ENCODE measurements at regions not wholly inside any gene's neighbourhood (a gene's known extent, or its start where the extent isn't known, plus 50 kb on each side); places are given as distances from the start of the nearest gene placed in this dataset.

GRCh38 chr12:13911756-13912554 is 69.4 kb downstream of the GRIN2B start:
- ChIA-PET POLR2A (no interaction called here), CTCF (ENCODE audit: low intra/inter-chr PET ratio, low total read pairs) (no interaction called here)
- Histone ChIP-seq H4K20me1 (ENCODE audit: insufficient read depth, low read length) (no peaks in the 10 kb centered on the region), H3K9me3 (ENCODE audit: low read length) (no peaks in the 10 kb centered on the region), H3K27ac (ENCODE audit: extremely low read length, insufficient read depth, low read length) (no peak overlapping the region), H3K4me2 (ENCODE audit: low read depth, low read length) (no peak overlapping the region), H3K79me2 (ENCODE audit: insufficient read depth, low read length) (no peaks in the 10 kb centered on the region), H2AFZ (ENCODE audit: low read length) (no peak overlapping the region), H3K4me3 (replicated peaks in 1 of 3; ENCODE audit: insufficient read depth in 1 of 3, low read depth in 2 of 3, low read length in 3 of 3) (no peak overlapping the region), H3K4me1 (ENCODE audit: insufficient read depth, low read length) (no peaks in the 10 kb centered on the region), H3K27me3 (ENCODE audit: control insufficient read depth in 1 of 2, insufficient read depth in 2 of 2, low read length in 2 of 2) (peaks cover 0 to 6% of the 10 kb centered on the region in 2 experiments; a peak in 3 of 5 replicates), H3K9ac (ENCODE audit: insufficient read depth, low read depth, low read length) (no peak overlapping the region), H3K36me3 (replicated peaks in 1 of 2; ENCODE audit: control insufficient read depth in 1 of 2, insufficient read depth in 2 of 2, low read length in 2 of 2) (no peaks in the 10 kb centered on the region)
- FAIRE-seq: no peak
- in situ Hi-C loops (cut with HindIII; ENCODE audit: extremely low pct_ligation_motif_present, low pct_unique_long_range_greater_than_20kb): no loop called here
- ATAC-seq: no peak
- 24% methylated on average over 18 of the region's 18 CpGs for WGBS (ENCODE audit: low lambda C conversion rate)
- no peak for DNase-seq (ENCODE audit: low spot score)
- TF ChIP-seq MATR3 (CRISPR knock-in tag; IDR thresholded peaks at IDR 0.05) (no peak), ZNF704 (CRISPR knock-in tag; IDR thresholded peaks at IDR 0.05; ENCODE audit: borderline replicate concordance) (no peak), ZNF790 (CRISPR knock-in tag; IDR thresholded peaks at IDR 0.05; ENCODE audit: borderline replicate concordance) (no peak), RFX3 (CRISPR knock-in tag; IDR thresholded peaks at IDR 0.05) (no peak), SRSF4 (IDR thresholded peaks at IDR 0.05; ENCODE audit: low read depth, low read length, poor library complexity, severe bottlenecking) (no peak), ZNF567 (CRISPR knock-in tag; IDR thresholded peaks at IDR 0.05; ENCODE audit: borderline replicate concordance) (no peak), ZFP41 (CRISPR knock-in tag; IDR thresholded peaks at IDR 0.05; ENCODE audit: borderline replicate concordance) (no peak)
- no TSS peak for BruUV-seq (replicated peaks)
- intact Hi-C loops (cut with micrococcal nuclease; ENCODE audit: unreplicated experiment): no loop called here

Measured in HepG2 (cell line).